Astrocyte of the cerebellum (primary cell): ENCODE measurements at regions not wholly inside any gene's neighbourhood (a gene's known extent, or its start where the extent isn't known, plus 50 kb on each side); places are given as distances from the start of the nearest gene placed in this dataset.
A peak's percentile ranks its signal among the peaks of the same experiment; 100 is the strongest.

Experiments
- DNase-seq: peaks from one replicate; pipeline ENCODE4 v3.0.0-alpha.2; 2011; ENCODE audit warnings: low read depth
- H3K4me3 ChIP-seq: 2 replicates; pipeline ENCODE4 v1.5.1; 2011; ENCODE audit warnings: mild to moderate bottlenecking, low read depth, low read length, moderate library complexity
- in situ Hi-C: cut with HindIII; loops from 2 replicates; pipeline ENCODE4 v1.10.0; 2017; ENCODE audit warnings: low sequenced_read_pairs
- TF ChIP-seq, protein P1 (sequence below): IDR thresholded peaks from 2 replicates; pipeline ENCODE4 v1.5.1; 2012; ENCODE audit warnings: low read length, low read depth, moderate library complexity, mild to moderate bottlenecking; ENCODE audit errors: missing control alignments

DNA sequence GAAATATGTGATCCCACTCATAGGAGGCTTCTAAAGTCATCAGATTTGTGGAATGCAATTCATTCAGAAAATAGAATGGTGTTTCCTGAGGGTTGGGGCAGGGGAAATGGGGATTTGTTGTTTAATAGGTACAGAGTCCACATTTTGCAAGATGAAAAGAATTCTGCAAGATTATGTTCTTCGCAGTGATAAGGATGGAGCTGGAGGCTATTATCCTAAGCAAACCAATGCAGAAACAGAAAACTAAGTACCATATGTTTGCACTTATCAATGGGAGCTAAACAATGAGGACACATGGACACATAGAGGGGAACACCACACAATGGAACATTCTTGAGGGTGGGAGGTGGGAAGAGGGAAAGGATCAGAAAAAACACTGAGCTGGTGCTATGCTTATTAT is 144.3 kb upstream of the NLGN4X start:
- no peak for DNase-seq
- TF ChIP-seq, protein P1, sequence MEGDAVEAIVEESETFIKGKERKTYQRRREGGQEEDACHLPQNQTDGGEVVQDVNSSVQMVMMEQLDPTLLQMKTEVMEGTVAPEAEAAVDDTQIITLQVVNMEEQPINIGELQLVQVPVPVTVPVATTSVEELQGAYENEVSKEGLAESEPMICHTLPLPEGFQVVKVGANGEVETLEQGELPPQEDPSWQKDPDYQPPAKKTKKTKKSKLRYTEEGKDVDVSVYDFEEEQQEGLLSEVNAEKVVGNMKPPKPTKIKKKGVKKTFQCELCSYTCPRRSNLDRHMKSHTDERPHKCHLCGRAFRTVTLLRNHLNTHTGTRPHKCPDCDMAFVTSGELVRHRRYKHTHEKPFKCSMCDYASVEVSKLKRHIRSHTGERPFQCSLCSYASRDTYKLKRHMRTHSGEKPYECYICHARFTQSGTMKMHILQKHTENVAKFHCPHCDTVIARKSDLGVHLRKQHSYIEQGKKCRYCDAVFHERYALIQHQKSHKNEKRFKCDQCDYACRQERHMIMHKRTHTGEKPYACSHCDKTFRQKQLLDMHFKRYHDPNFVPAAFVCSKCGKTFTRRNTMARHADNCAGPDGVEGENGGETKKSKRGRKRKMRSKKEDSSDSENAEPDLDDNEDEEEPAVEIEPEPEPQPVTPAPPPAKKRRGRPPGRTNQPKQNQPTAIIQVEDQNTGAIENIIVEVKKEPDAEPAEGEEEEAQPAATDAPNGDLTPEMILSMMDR: no peak
- no peak overlapping the region for H3K4me3 ChIP-seq
- in situ Hi-C loops: no loop called here

DNA sequence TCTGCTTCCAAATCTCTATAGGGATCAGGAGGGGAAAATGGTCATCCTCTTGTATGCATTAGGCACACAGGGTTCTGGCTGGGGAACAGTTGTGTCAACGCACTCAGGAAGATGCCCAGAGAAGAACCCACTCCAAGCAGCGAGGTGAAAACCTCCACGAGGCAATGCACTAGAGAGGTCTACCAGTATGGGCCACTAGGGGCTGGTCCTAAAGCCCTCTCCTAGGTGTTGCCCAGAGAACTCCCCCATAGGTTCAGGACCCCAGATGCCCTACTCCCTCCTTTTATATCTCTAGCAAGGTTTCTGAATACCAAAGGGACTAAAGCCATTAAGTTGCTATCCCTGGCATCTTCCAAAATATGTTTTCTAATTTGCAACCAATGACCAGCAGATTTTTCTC is 142.7 kb upstream of the NLGN4X start:
- no peak overlapping the region for H3K4me3 ChIP-seq
- TF ChIP-seq, protein P1: no peak
- in situ Hi-C loops: no loop called here
- no peak for DNase-seq

DNA sequence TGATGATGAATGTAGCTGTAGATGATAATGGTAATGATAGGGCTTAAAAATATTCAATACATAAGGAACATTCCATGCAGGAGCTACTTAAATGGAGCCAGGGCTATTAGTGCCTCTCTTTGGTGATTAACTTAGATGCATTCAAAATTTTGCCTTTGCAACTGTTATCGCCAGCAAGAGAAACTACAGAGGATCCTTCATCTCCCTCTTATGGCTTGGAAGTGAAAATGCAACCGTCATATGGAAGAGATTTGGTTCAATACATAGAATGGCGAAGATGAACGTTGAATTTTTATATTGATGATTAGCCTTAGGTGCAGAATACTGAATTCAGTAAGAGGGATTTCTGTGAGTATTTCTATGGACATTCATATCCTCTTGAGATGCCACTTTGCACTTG is 134.5 kb upstream of the NLGN4X start:
- TF ChIP-seq, protein P1: peak; percentile 24

DNA sequence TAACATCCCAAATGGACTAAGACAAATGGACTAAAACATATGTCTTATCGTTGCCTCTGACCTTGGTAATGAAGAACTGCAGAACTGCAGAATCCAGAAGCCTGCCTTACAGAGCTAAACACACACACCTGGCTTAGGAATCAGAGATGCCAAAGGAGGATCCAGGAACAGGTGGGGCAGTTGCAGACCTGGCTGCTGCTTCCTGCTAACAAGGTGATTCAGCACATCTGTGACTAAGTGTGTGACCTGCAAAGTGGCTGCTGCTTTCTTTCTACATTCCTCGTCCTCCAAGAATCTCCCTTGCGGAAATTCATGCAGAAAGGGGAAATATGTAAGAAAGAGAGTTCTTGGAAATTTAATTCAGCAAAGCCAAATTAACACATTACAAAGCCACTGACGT is 96.8 kb upstream of the NLGN4X start:
- no peak overlapping the region for H3K4me3 ChIP-seq
- in situ Hi-C loops: no loop called here
- TF ChIP-seq, protein P1: no peak
- no peak for DNase-seq

More for the DNA sequence above, 134.5 kb upstream of the NLGN4X start:
- no peak overlapping the region for H3K4me3 ChIP-seq
- DNase-seq: no peak
- in situ Hi-C loops: no loop called here

DNA sequence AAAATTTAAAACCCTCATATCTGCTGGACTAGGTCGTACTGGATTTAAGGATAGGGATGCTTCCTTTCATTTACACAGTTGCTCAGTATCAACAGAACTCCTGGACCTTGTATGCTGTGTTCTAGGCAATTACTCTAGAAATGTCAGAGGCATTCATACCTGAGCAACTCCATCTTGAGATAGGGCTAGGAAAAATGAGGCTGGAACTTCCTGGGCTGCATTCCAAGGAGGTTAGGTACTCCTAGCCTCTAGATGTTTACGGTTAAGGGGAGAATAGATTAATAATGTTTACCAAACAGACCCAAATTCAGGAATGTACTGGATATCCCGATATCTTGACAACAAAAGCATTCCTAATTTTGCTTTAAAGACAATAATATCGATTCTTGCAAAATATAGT is 84.7 kb upstream of the NLGN4X start:
- DNase-seq: no peak
- H3K4me3 ChIP-seq: no peak overlapping the region
- TF ChIP-seq, protein P1: no peak
- in situ Hi-C loops: no loop called here

DNA sequence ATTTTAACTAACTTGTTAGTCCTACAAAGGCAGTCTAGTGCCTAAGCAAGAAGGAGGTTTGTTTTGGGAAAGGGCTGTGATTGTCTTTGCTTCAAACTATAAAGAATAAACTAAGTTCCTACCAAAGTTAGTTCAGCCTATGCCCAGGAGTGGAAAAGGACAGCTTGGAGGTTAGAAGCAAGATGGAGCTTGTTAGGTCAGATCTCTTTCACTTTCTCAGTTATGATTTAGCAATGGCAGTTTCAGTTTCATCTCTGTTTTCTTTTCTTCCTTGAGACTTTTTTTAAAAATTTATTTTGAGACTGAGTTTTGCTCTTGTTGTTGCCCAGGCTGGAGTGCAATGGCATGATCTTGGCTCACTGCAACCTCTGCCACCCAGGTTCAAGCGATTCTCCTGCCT is 82.9 kb upstream of the NLGN4X start:
- no peak overlapping the region for H3K4me3 ChIP-seq
- DNase-seq: no peak
- in situ Hi-C loops: no loop called here
- TF ChIP-seq, protein P1: no peak

DNA sequence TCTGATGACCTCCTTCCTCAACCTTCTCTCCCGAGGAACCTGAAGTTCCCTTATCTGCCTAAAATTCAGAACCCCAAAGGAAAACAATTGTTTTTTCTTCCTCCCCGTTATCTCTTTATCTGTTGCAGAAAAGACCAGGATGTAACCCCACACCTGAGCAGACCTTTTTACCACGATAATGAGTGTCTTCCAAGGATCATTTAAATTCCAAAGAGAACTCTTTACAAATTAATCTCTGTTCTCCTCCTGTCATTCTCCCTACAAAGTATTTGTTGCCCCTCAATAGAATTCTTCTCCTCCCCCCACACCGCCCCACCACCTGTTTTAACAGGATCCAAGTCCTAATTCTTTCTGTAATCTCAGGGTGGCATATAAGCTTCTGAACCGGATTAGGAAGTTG is 78.5 kb upstream of the NLGN4X start:
- DNase-seq: no peak
- no peak overlapping the region for H3K4me3 ChIP-seq
- in situ Hi-C loops: no loop called here
- TF ChIP-seq, protein P1: no peak
